Esophagus squamous epithelium (tissue), 4 donors: ENCODE measurements at regions not wholly inside any gene's neighbourhood (a gene's known extent, or its start where the extent isn't known, plus 50 kb on each side); places are given as distances from the start of the nearest gene placed in this dataset.

ENCODE experiments used
- CTCF ChIP-seq, 6 experiments: fragments of 450-650 bp in 4 of 6; fragments of 200-600 bp in 2 of 6; sonication (generic) in 2 of 6; IDR thresholded peaks; one replicate each; pipeline ENCODE4 v1.5.1; 2016 to 2019; ENCODE audit warnings: antibody characterized with exemption in 6 of 6, mild to moderate bottlenecking in 4 of 6, moderate library complexity in 4 of 6
- POLR2A ChIP-seq, 4 donors: fragments of 450-650 bp; IDR thresholded peaks; one replicate each; pipeline ENCODE4 v1.6.1; 2017; ENCODE audit warnings: antibody characterized with exemption in 4 of 4, mild to moderate bottlenecking in 4 of 4, moderate library complexity in 3 of 4

DNA sequence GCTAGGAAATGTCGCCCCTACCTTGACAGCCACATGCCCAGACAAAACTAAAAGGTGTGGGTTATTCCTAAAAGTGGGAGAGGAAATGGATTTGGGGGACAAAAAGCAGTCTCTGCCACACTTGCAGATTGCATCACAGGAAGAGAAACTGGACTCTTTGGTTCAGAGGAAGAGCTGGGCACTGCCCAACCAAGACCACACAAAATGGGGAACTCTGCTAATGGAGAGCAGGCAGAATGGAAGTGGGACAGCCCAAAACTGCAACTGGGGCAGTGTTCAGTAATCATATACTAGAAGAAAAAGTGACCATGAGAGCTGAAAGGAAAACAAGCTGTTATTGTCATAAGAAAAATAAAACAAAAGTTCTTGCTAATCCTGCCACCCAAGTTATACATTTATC lies 138.9 kb upstream of the FRMD4B start:
- TF ChIP-seq CTCF (IDR thresholded peaks at IDR 0.05) (no peak), POLR2A (IDR thresholded peaks at IDR 0.05) (no peak)
